GM12878 (cell line): ENCODE measurements at regions not wholly inside any gene's neighbourhood (a gene's known extent, or its start where the extent isn't known, plus 50 kb on each side); places are given as distances from the start of the nearest gene placed in this dataset.
A peak's percentile ranks its signal among the peaks of the same experiment; 100 is the strongest.

Experiments used
- ATAC-seq: fragments of 200-7000 bp; cut with Tn5 transposase; 3 replicates; pipeline ENCODE4 v1.9.1; 2020; ENCODE audit warnings: mild to moderate bottlenecking, moderate library complexity
- BruUV-seq: library from RNA; stranded (reverse); fragments of 400-500 nt; replicated peaks from 2 replicates; lab custom pipeline; 2021; lab: Mats Ljungman, UMichigan
- CTCF ChIA-PET: fragments of 300-600 bp; sonication (Branson Sonifier 250); formaldehyde crosslinking; extraction: SDS; loops from one replicate; lab custom pipeline; 2021; ENCODE audit warnings: inconsistent platforms; lab: Yijun Ruan, JAX
- POLR2A ChIA-PET: fragments of 350-600 bp; formaldehyde crosslinking; extraction: SDS; loops from one replicate; lab custom pipeline; 2021; ENCODE audit warnings: inconsistent platforms; lab: Charles Lee
- RAD21 ChIA-PET: fragments of 300-600 bp; sonication (Branson Sonifier 250); formaldehyde crosslinking; loops from one replicate; lab custom pipeline; 2023; ENCODE audit warnings: antibody characterized with exemption; ENCODE audit not compliant: unreplicated experiment; lab: Charles Lee
- SMC1A ChIA-PET: fragments of 300-600 bp; sonication (Branson Sonifier 250); formaldehyde crosslinking; loops from one replicate; lab custom pipeline; 2023; ENCODE audit not compliant: unreplicated experiment, uncharacterized antibody; lab: Charles Lee
- DNase-seq: peaks from one replicate; pipeline ENCODE4 v3.0.0-alpha.2; 2011; ENCODE audit warnings: low read depth, low spot score
- FAIRE-seq: peaks from 3 replicates; lab custom pipeline; 2011; peaks lifted over from hg19 to GRCh38; lab: Jason Lieb, UNC
- H2AFZ ChIP-seq: 2 replicates; pipeline ENCODE4 v1.6.0; 2011; ENCODE audit warnings: low read depth, low read length, control low read depth; ENCODE audit not compliant: control insufficient read depth
- H3K27ac ChIP-seq: 2 replicates; pipeline ENCODE4 v1.5.1; 2011; ENCODE audit warnings: control low read depth; ENCODE audit not compliant: control insufficient read depth, insufficient read depth
- H3K27me3 ChIP-seq, 2 experiments: replicated peaks in 1 of 2; 2 replicates each; pipeline versions ENCODE4 v1.6.0 to v1.6.1; 2011; ENCODE audit warnings: low read length in 1 of 2; ENCODE audit not compliant: control insufficient read depth in 2 of 2, insufficient read depth in 2 of 2
- H3K36me3 ChIP-seq, 2 experiments: 2 replicates each; pipeline ENCODE4 v1.5.1; 2011; ENCODE audit warnings: low read length in 1 of 2; ENCODE audit not compliant: control insufficient read depth in 2 of 2, insufficient read depth in 2 of 2
- H3K4me1 ChIP-seq: 2 replicates; pipeline ENCODE4 v1.6.1; 2011; ENCODE audit warnings: mild to moderate bottlenecking, low read length, moderate library complexity, mixed read lengths; ENCODE audit not compliant: control insufficient read depth, insufficient read depth
- H3K4me2 ChIP-seq: 2 replicates; pipeline ENCODE4 v1.6.0; 2011; ENCODE audit warnings: control low read depth; ENCODE audit not compliant: control insufficient read depth, insufficient read depth
- H3K4me3 ChIP-seq: fragments of 200-600 bp; sonication (generic); 2 replicates; pipeline ENCODE4 v1.5.1; 2016
- H3K79me2 ChIP-seq: 2 replicates; pipeline ENCODE4 v1.6.0; 2011; ENCODE audit warnings: low read length; ENCODE audit not compliant: control insufficient read depth, insufficient read depth
- H3K9ac ChIP-seq: 2 replicates; pipeline ENCODE4 v1.8.0; 2011; ENCODE audit warnings: low read length, control low read depth, mixed read lengths; ENCODE audit not compliant: control insufficient read depth, insufficient read depth
- H3K9me3 ChIP-seq: replicated peaks from 3 replicates; pipeline ENCODE4 v1.5.1; 2011; ENCODE audit warnings: mild to moderate bottlenecking, low read length; ENCODE audit not compliant: control insufficient read depth, insufficient read depth
- H4K20me1 ChIP-seq: 2 replicates; pipeline ENCODE4 v1.6.0; 2011; ENCODE audit not compliant: control insufficient read depth, insufficient read depth
- BHLHE40 ChIP-seq, 2 experiments: fragments of 450-650 bp in 1 of 2; IDR thresholded peaks; 2 replicates each; pipeline ENCODE4 v1.6.1; 2011 to 2017; ENCODE audit warnings: low read depth in 2 of 2, borderline replicate concordance in 1 of 2, improper control_type of control experiment in 1 of 2, low read length in 1 of 2, mild to moderate bottlenecking in 1 of 2
- CBX3 ChIP-seq: fragments of 200-600 bp; sonication (generic); IDR thresholded peaks from 2 replicates; pipeline ENCODE4 v1.6.1; 2016; ENCODE audit warnings: low read depth, borderline replicate concordance
- CREB1 ChIP-seq: IDR thresholded peaks from 2 replicates; pipeline ENCODE4 v1.6.1; 2012; ENCODE audit warnings: low read depth, mild to moderate bottlenecking, inconsistent platforms
- CTCF ChIP-seq, 3 experiments: IDR thresholded peaks in 2 of 3; conservative IDR thresholded peaks in 1 of 3; 2 replicates each; pipeline ENCODE4 v1.5.1; 2011; ENCODE audit warnings: low read depth in 3 of 3, low read length in 3 of 3, mild to moderate bottlenecking in 3 of 3, control low read depth in 2 of 3, moderate library complexity in 2 of 3, inconsistent platforms in 1 of 3, mixed read lengths in 1 of 3; ENCODE audit not compliant: control insufficient read depth in 2 of 3, insufficient read depth in 1 of 3; ENCODE audit errors: extremely low read depth in 1 of 3
- DPF2 ChIP-seq: fragments of 450-650 bp; IDR thresholded peaks from 2 replicates; pipeline ENCODE4 v1.6.1; 2017; ENCODE audit warnings: mild to moderate bottlenecking
- NBN ChIP-seq: fragments of 450-650 bp; IDR thresholded peaks from 2 replicates; pipeline ENCODE4 v1.6.1; 2016
- NFXL1 ChIP-seq: fragments of 450-650 bp; IDR thresholded peaks from 2 replicates; pipeline ENCODE4 v1.6.1; 2017; ENCODE audit warnings: antibody characterized with exemption, mild to moderate bottlenecking, borderline replicate concordance
- POU2F2 ChIP-seq: IDR thresholded peaks from 3 replicates; pipeline ENCODE4 v1.6.1; 2011; ENCODE audit warnings: low read depth, mild to moderate bottlenecking, low read length, borderline replicate concordance
- RAD21 ChIP-seq: IDR thresholded peaks from 2 replicates; pipeline ENCODE4 v1.6.1; 2011; ENCODE audit warnings: mild to moderate bottlenecking, low read depth, low read length, moderate library complexity; ENCODE audit not compliant: insufficient read depth
- WRNIP1 ChIP-seq: IDR thresholded peaks from 2 replicates; pipeline ENCODE4 v1.6.1; 2011; ENCODE audit warnings: low read depth, low read length, improper control_type of control experiment, borderline replicate concordance
- ZBTB40 ChIP-seq: fragments of 450-650 bp; IDR thresholded peaks from 2 replicates; pipeline ENCODE4 v1.6.1; 2016; ENCODE audit warnings: mild to moderate bottlenecking, moderate library complexity, borderline replicate concordance
- WGBS: methylation state at CpG from one replicate; pipeline ENCODE4 v1.1.6; 2016; ENCODE audit warnings: low lambda C conversion rate; ENCODE audit not compliant: insufficient replicate concordance, insufficient coverage; ENCODE audit errors: missing lambda C conversion rate; 5-methylcytosine and 5-hydroxymethylcytosine counted together
- in situ Hi-C: fragments of 300-500 bp; cut with MboI; formaldehyde crosslinking; loops from 9 replicates; pipeline ENCODE4 v1.14.3; 2018; ENCODE audit warnings: mixed read lengths
- intact Hi-C: fragments of 100-400 bp; cut with micrococcal nuclease; formaldehyde crosslinking; loops from one replicate; pipeline ENCODE4 v1.14.2; 2022; ENCODE audit not compliant: unreplicated experiment

DNA sequence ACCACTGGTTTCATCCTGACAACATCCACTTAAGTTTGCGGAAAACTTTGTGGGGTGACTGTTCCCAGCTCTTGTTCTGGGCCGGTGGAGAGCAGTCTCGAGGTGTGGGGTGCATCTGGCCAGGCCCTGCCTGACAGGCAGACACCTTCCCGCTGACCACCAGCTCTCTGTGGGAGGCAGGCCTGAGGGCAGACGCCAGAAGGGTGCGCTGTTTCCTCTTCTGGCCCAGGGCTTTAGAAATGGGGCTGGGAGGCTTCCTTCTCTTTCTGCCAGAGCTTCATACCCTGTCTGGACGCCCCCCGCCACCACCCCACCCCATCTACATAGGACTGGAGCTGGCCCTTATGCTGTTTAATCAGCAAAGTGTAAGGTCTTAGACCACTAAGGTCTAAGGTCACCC, 263.8 kb downstream of the LOXHD1 start:
- H3K36me3 ChIP-seq: no peaks in the 10 kb centered on the region
- no peaks in the 10 kb centered on the region for H3K79me2 ChIP-seq
- CTCF ChIA-PET: interaction anchor here (0.7 to 2.3 kb wide), 8 partner anchors 9 to 265 kb away, joined by 3 to 8 read pairs (median 6); a partner anchor contains a TSS
- H3K4me1 ChIP-seq: peaks cover 3% of the 10 kb centered on the region; the same call in 1 of the 2 replicates
- 20% methylated on average over 8 of the region's 8 CpGs for WGBS
- H3K4me3 ChIP-seq: no peak overlapping the region
- SMC1A ChIA-PET: interaction anchor here (0.6 to 1.3 kb wide), 2 partner anchors 265 to 526 kb away, joined by 3 to 4 read pairs; no protein-coding TSS in a partner anchor
- no peak overlapping the region for H3K4me2 ChIP-seq
- no peaks in the 10 kb centered on the region for H3K9me3 ChIP-seq
- RAD21 ChIA-PET: interaction anchor here (1.0 to 1.9 kb wide), 2 partner anchors 89 to 265 kb away, joined by 5 read pairs; no protein-coding TSS in a partner anchor
- DNase-seq: no peak
- BruUV-seq: no TSS peak
- in situ Hi-C loops: no loop called here
- ATAC-seq: peak; percentile 44; the same call in 2 of the 3 replicates
- TF ChIP-seq RAD21 (peak; percentile 32), NFXL1 (no peak), CTCF (IDR thresholded peaks at IDR 0.05 in 2 of 3, conservative IDR thresholded peaks at IDR 0.05 in 1 of 3; ENCODE audit: control insufficient read depth in 2 of 3, extremely low read depth in 1 of 3, insufficient read depth in 1 of 3, low read depth in 3 of 3, low read length in 3 of 3) (peak; percentile 28 to 39 (median 37))
- H3K27me3 ChIP-seq: no peaks in the 10 kb centered on the region
- H4K20me1 ChIP-seq: no peaks in the 10 kb centered on the region
- no peak overlapping the region for H3K27ac ChIP-seq
- intact Hi-C loops: no loop called here
- H3K9ac ChIP-seq: no peak overlapping the region
- no peak for FAIRE-seq
- POLR2A ChIA-PET: no interaction called here
- H2AFZ ChIP-seq: no peak overlapping the region

GRCh38 chr18:46393961-46394360, 263.1 kb downstream of the LOXHD1 start:
- no peaks in the 10 kb centered on the region for H3K36me3 ChIP-seq
- ChIA-PET SMC1A (interaction anchor here (0.6 to 1.3 kb wide), 2 partner anchors 264 to 526 kb away, joined by 3 to 4 read pairs; no protein-coding TSS in a partner anchor), RAD21 (interaction anchor here (1.6 to 1.9 kb wide), 2 partner anchors 88 to 264 kb away, joined by 3 to 5 read pairs; no protein-coding TSS in a partner anchor), CTCF (interaction anchor here (1.3 to 2.3 kb wide), 4 partner anchors 8 to 264 kb away, joined by 5 to 8 read pairs (median 7); a partner anchor contains a TSS), POLR2A (no interaction called here)
- no peak overlapping the region for H2AFZ ChIP-seq
- H3K27ac ChIP-seq: no peak overlapping the region
- no TSS peak for BruUV-seq
- DNase-seq (no peak), FAIRE-seq (no peak), ATAC-seq (no peak)
- in situ Hi-C loops: no loop called here
- intact Hi-C loops: no loop called here
- WGBS: 29% methylated on average over 6 of the region's 6 CpGs
- H3K4me1 ChIP-seq: peaks cover 3% of the 10 kb centered on the region; the same call in 1 of the 2 replicates
- H3K79me2 ChIP-seq: no peaks in the 10 kb centered on the region
- H3K9me3 ChIP-seq: no peaks in the 10 kb centered on the region
- no peak overlapping the region for H3K9ac ChIP-seq
- no peaks in the 10 kb centered on the region for H4K20me1 ChIP-seq
- no peak overlapping the region for H3K4me2 ChIP-seq
- H3K4me3 ChIP-seq: no peak overlapping the region
- H3K27me3 ChIP-seq: no peaks in the 10 kb centered on the region
- TF ChIP-seq POU2F2: no peak
- no peak for TF ChIP-seq NBN
- no peak for TF ChIP-seq WRNIP1
- TF ChIP-seq ZBTB40: no peak
- no peak for TF ChIP-seq CREB1
- TF ChIP-seq DPF2: no peak
- TF ChIP-seq CBX3: no peak
- no peak for TF ChIP-seq BHLHE40 (IDR thresholded peaks at IDR 0.05; ENCODE audit: borderline replicate concordance in 1 of 2, low read depth in 2 of 2, low read length in 1 of 2)
